K562 (cell line): ENCODE measurements at regions not wholly inside any gene's neighbourhood (a gene's known extent, or its start where the extent isn't known, plus 50 kb on each side); places are given as distances from the start of the nearest gene placed in this dataset.
A peak's percentile ranks its signal among the peaks of the same experiment; 100 is the strongest.

Source experiments
- ATAC-seq: fragments of 200-7000 bp; cut with Tn5 transposase; 3 replicates; pipeline ENCODE4 v1.9.1; 2020; ENCODE audit warnings: moderate library complexity
- BruUV-seq: library from RNA; stranded (reverse); fragments of 400-500 nt; replicated peaks from 2 replicates; lab custom pipeline; 2021; lab: Mats Ljungman, UMichigan
- CTCF ChIA-PET: fragments of 300-600 bp; formaldehyde crosslinking; extraction: SDS; loops from one replicate; lab custom pipeline; 2021; ENCODE audit warnings: low intra/inter-chr PET ratio; lab: Yijun Ruan, JAX
- POLR2A ChIA-PET: fragments of 300-600, 350-650 bp; sonication (Branson Sonifier 250); formaldehyde crosslinking; extraction: SDS; loops from one replicate; lab custom pipeline; 2021; ENCODE audit warnings: antibody characterized with exemption, inconsistent platforms; lab: Yijun Ruan, JAX
- DNase-seq, 4 experiments: peaks; one replicate each; pipeline versions ENCODE4 v3.0.0 to v3.0.0-alpha.2; 2011 to 2018; ENCODE audit warnings: low spot score in 3 of 4, mixed read lengths in 3 of 4; ENCODE audit errors: extremely low read depth in 1 of 4
- FAIRE-seq: peaks from 2 replicates; lab custom pipeline; 2011; peaks lifted over from hg19 to GRCh38; lab: Jason Lieb, UNC
- H2AFZ ChIP-seq: 2 replicates; pipeline ENCODE4 v1.6.0; 2011; ENCODE audit warnings: low read depth, low read length, control low read depth, inconsistent platforms
- H3K27ac ChIP-seq: fragments of 200-600 bp; 3 replicates; pipeline ENCODE4 v1.8.0; 2011; ENCODE audit warnings: low read depth, mild to moderate bottlenecking, control low read depth, inconsistent platforms, low read length, moderate library complexity, mixed read lengths; ENCODE audit errors: extremely low read depth
- H3K27me3 ChIP-seq, 2 experiments: fragments of 300-600 bp in 1 of 2; 2 replicates in 1 of 2; 3 replicates in 1 of 2; pipeline versions ENCODE4 v1.6.0 to v1.8.0; 2011; ENCODE audit warnings: inconsistent platforms in 2 of 2, low read length in 2 of 2, mild to moderate bottlenecking in 1 of 2, mixed read lengths in 1 of 2, moderate library complexity in 1 of 2; ENCODE audit not compliant: control insufficient read depth in 2 of 2, insufficient read depth in 2 of 2
- H3K36me3 ChIP-seq: fragments of 300-600 bp; 3 replicates; pipeline ENCODE4 v1.8.0; 2011; ENCODE audit warnings: mild to moderate bottlenecking, low read length, inconsistent platforms; ENCODE audit not compliant: control insufficient read depth, insufficient read depth
- H3K4me1 ChIP-seq, 2 experiments: fragments of 200-600 bp in 1 of 2; replicated peaks in 1 of 2; 2 replicates in 1 of 2; 3 replicates in 1 of 2; pipeline versions ENCODE4 v1.5.1 to v1.8.0; 2011; ENCODE audit warnings: inconsistent platforms in 2 of 2, low read length in 2 of 2, mild to moderate bottlenecking in 1 of 2, mixed read lengths in 1 of 2, moderate library complexity in 1 of 2; ENCODE audit not compliant: control insufficient read depth in 2 of 2, insufficient read depth in 2 of 2
- H3K4me2 ChIP-seq: 2 replicates; pipeline ENCODE4 v1.6.1; 2011; ENCODE audit warnings: low read length, control low read depth, inconsistent platforms, mixed read lengths; ENCODE audit not compliant: insufficient read depth
- H3K4me3 ChIP-seq: fragments of 200-600 bp; sonication (generic), shearing (Covaris generic); 2 replicates; pipeline ENCODE4 v1.5.1; 2016; ENCODE audit warnings: control low read depth, inconsistent platforms
- H3K79me2 ChIP-seq: fragments of 200-600 bp; 3 replicates; pipeline ENCODE4 v1.8.0; 2011; ENCODE audit warnings: low read length, inconsistent platforms; ENCODE audit not compliant: control insufficient read depth, insufficient read depth
- H3K9ac ChIP-seq, 2 experiments: 2 replicates each; pipeline versions ENCODE4 v1.6.0 to v1.6.1; 2011; ENCODE audit warnings: low read depth in 2 of 2, low read length in 2 of 2, control low read depth in 1 of 2, inconsistent platforms in 1 of 2, mild to moderate bottlenecking in 1 of 2, mixed read lengths in 1 of 2; ENCODE audit not compliant: insufficient read depth in 1 of 2
- H3K9me1 ChIP-seq: one replicate; pipeline ENCODE4 v1.6.0; 2011; ENCODE audit warnings: inconsistent platforms, mild to moderate bottlenecking, low read length, moderate library complexity; ENCODE audit not compliant: control insufficient read depth, insufficient read depth
- H3K9me3 ChIP-seq: replicated peaks from 2 replicates; pipeline ENCODE4 v1.5.1; 2011; ENCODE audit warnings: low read depth, low read length, inconsistent platforms; ENCODE audit not compliant: control insufficient read depth, insufficient read depth
- H4K20me1 ChIP-seq: replicated peaks from 2 replicates; pipeline ENCODE4 v1.6.1; 2011; ENCODE audit warnings: low read length, inconsistent platforms, mixed read lengths; ENCODE audit not compliant: control insufficient read depth, insufficient read depth
- E2F3 ChIP-seq: fragments of 250-450 bp; sonication (Bioruptor Pico); IDR thresholded peaks from 2 replicates; pipeline ENCODE4 v1.4.0; 2020; ENCODE audit warnings: mild to moderate bottlenecking
- MAFF ChIP-seq: IDR thresholded peaks from 2 replicates; pipeline ENCODE4 v1.6.1; 2012; ENCODE audit warnings: low read length, improper control_type of control experiment
- MEIS2 ChIP-seq: fragments of 450-650 bp; IDR thresholded peaks from 2 replicates; pipeline ENCODE4 v1.6.1; 2014; ENCODE audit warnings: mild to moderate bottlenecking; ENCODE audit not compliant: partially characterized antibody
- STAG1 ChIP-seq: sonication (generic); formaldehyde crosslinking; IDR thresholded peaks from 2 replicates; pipeline ENCODE4 v1.5.0; 2020; ENCODE audit warnings: missing genetic modification reagents, borderline replicate concordance
- TEAD4 ChIP-seq, 2 experiments: sonication (generic) in 1 of 2; formaldehyde crosslinking in 1 of 2; IDR thresholded peaks; 2 replicates each; pipeline versions ENCODE4 v1.6.1 to v1.8.0; 2012 to 2022; ENCODE audit warnings: borderline replicate concordance in 1 of 2, inconsistent platforms in 1 of 2, low read length in 1 of 2, mild to moderate bottlenecking in 1 of 2, missing genetic modification reagents in 1 of 2
- ZBTB49 ChIP-seq: sonication (generic); formaldehyde crosslinking; IDR thresholded peaks from 2 replicates; pipeline ENCODE4 v1.8.0; 2022; ENCODE audit warnings: missing genetic modification reagents, mild to moderate bottlenecking, borderline replicate concordance
- ZNF79 ChIP-seq: fragments of 250-450 bp; sonication (Bioruptor Pico); IDR thresholded peaks from 2 replicates; pipeline ENCODE4 v1.4.0; 2020; ENCODE audit warnings: low read depth, mild to moderate bottlenecking, moderate library complexity
- WGBS: fragments of 100-300 bp; shearing (Covaris generic); methylation state at CpG from one replicate; pipeline ENCODE4 v1.1.6; 2016; ENCODE audit warnings: low coverage, mixed read lengths; ENCODE audit not compliant: insufficient coverage; ENCODE audit errors: missing lambda C conversion rate; 5-methylcytosine and 5-hydroxymethylcytosine counted together
- in situ Hi-C: fragments of 300-500 bp; cut with MboI; formaldehyde crosslinking; loops from 4 replicates; pipeline ENCODE4 v1.15.0; 2018; ENCODE audit warnings: inconsistent platforms, mixed read lengths
- intact Hi-C: fragments of 100-400 bp; cut with micrococcal nuclease; formaldehyde crosslinking; loops from 2 replicates; pipeline ENCODE4 v1.14.2; 2022
- TF ChIP-seq, protein P1 (sequence below), 2 experiments: fragments of 450-650 bp in 1 of 2; IDR thresholded peaks; 2 replicates each; pipeline ENCODE4 v1.6.1; 2011 to 2017; ENCODE audit warnings: low read depth in 2 of 2, antibody characterized with exemption in 1 of 2, borderline replicate concordance in 1 of 2, low read length in 1 of 2, mild to moderate bottlenecking in 1 of 2, mixed read lengths in 1 of 2; ENCODE audit not compliant: control insufficient read depth in 1 of 2
- TF ChIP-seq, protein P2 (sequence below): fragments of 250-450 bp; sonication (Bioruptor Pico); IDR thresholded peaks from 2 replicates; pipeline ENCODE4 v1.4.0; 2020
- TF ChIP-seq, protein P3 (sequence below): sonication (generic); formaldehyde crosslinking; IDR thresholded peaks from 2 replicates; pipeline ENCODE4 v1.8.1; 2023; ENCODE audit warnings: mild to moderate bottlenecking, missing genetic modification reagents, moderate library complexity

DNA sequence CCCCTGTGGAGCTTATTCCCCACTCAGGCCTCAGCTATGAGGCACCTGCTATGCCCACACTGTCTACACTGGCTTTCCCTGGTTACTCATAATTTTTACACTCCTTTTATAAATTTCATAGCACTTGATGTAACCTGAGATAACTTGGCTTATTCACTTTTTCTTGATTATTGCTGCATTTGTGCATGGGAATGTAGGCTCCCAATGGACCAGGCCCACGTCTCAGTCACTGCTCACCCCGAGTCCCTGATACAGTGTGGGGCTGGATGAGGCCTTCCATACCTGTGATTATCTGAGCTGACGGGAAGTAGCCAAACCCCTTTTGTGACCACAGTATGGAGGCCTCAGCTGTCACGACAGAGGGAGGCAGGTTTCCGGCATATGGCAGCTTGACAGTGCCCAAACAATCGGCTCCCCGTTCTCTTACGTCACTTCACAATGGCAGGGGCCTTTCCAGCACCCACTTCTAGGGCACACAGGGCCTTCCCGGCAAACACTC is 645.3 kb downstream of the ACTR3B start:
- Histone ChIP-seq H3K79me2 (no peaks in the 10 kb centered on the region), H3K9ac (no peak overlapping the region), H3K27ac (no peak overlapping the region), H3K27me3 (no peaks in the 10 kb centered on the region), H2AFZ (no peak overlapping the region), H3K4me2 (no peak overlapping the region), H3K9me1 (no peaks in the 10 kb centered on the region), H3K36me3 (peaks cover 57% of the 10 kb centered on the region), H3K9me3 (no peaks in the 10 kb centered on the region), H4K20me1 (no peaks in the 10 kb centered on the region), H3K4me1 (peaks cover 3 to 12% of the 10 kb centered on the region in 2 experiments; a peak in 3 of 5 replicates), H3K4me3 (no peak overlapping the region)
- intact Hi-C loops (no loop called here), in situ Hi-C loops (no loop called here)
- 92% methylated on average over 9 of the region's 9 CpGs for WGBS
- CTCF ChIA-PET, result no interaction called here
- DNase-seq, result no peak
- BruUV-seq, result no TSS peak
- ATAC-seq, result no peak
- POLR2A ChIA-PET, result interaction anchor here (0.6 to 0.7 kb wide), 2 partner anchors 12 to 43 kb away, joined by 3 read pairs; no protein-coding TSS in a partner anchor
- no peak for FAIRE-seq
- TF ChIP-seq, protein P1, sequence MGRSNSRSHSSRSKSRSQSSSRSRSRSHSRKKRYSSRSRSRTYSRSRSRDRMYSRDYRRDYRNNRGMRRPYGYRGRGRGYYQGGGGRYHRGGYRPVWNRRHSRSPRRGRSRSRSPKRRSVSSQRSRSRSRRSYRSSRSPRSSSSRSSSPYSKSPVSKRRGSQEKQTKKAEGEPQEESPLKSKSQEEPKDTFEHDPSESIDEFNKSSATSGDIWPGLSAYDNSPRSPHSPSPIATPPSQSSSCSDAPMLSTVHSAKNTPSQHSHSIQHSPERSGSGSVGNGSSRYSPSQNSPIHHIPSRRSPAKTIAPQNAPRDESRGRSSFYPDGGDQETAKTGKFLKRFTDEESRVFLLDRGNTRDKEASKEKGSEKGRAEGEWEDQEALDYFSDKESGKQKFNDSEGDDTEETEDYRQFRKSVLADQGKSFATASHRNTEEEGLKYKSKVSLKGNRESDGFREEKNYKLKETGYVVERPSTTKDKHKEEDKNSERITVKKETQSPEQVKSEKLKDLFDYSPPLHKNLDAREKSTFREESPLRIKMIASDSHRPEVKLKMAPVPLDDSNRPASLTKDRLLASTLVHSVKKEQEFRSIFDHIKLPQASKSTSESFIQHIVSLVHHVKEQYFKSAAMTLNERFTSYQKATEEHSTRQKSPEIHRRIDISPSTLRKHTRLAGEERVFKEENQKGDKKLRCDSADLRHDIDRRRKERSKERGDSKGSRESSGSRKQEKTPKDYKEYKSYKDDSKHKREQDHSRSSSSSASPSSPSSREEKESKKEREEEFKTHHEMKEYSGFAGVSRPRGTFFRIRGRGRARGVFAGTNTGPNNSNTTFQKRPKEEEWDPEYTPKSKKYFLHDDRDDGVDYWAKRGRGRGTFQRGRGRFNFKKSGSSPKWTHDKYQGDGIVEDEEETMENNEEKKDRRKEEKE (IDR thresholded peaks at IDR 0.05; ENCODE audit: borderline replicate concordance in 1 of 2, control insufficient read depth in 1 of 2, low read depth in 2 of 2, low read length in 1 of 2), result 0 out of 4 replicates have a peak, but pooled peaks of 1 of the 2 experiments have one; percentile 61
- TF ChIP-seq STAG1, result no peak
- TF ChIP-seq, protein P2, sequence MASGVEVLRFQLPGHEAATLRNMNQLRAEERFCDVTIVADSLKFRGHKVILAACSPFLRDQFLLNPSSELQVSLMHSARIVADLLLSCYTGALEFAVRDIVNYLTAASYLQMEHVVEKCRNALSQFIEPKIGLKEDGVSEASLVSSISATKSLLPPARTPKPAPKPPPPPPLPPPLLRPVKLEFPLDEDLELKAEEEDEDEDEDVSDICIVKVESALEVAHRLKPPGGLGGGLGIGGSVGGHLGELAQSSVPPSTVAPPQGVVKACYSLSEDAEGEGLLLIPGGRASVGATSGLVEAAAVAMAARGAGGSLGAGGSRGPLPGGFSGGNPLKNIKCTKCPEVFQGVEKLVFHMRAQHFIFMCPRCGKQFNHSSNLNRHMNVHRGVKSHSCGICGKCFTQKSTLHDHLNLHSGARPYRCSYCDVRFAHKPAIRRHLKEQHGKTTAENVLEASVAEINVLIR (CRISPR knock-in tag), result no peak
- TF ChIP-seq MEIS2, result no peak
- no peak for TF ChIP-seq ZBTB49 (CRISPR knock-in tag)
- peak; percentile 7; the same call in 1 of the 2 replicates for TF ChIP-seq TEAD4 (IDR thresholded peaks at IDR 0.05; ENCODE audit: low read length)
- no peak for TF ChIP-seq TEAD4 (CRISPR knock-in tag; IDR thresholded peaks at IDR 0.05; ENCODE audit: borderline replicate concordance)
- TF ChIP-seq ZNF79 (CRISPR knock-in tag), result no peak
- TF ChIP-seq MAFF, result no peak
- TF ChIP-seq E2F3 (CRISPR knock-in tag), result no peak
- TF ChIP-seq, protein P3, sequence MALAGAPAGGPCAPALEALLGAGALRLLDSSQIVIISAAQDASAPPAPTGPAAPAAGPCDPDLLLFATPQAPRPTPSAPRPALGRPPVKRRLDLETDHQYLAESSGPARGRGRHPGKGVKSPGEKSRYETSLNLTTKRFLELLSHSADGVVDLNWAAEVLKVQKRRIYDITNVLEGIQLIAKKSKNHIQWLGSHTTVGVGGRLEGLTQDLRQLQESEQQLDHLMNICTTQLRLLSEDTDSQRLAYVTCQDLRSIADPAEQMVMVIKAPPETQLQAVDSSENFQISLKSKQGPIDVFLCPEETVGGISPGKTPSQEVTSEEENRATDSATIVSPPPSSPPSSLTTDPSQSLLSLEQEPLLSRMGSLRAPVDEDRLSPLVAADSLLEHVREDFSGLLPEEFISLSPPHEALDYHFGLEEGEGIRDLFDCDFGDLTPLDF (CRISPR knock-in tag), result no peak
